ENCODE measurements at regions not wholly inside any gene's neighbourhood (a gene's known extent, or its start where the extent isn't known, plus 50 kb on each side); places are given as distances from the start of the nearest gene placed in this dataset.

GRCh38 chr2:180735799-180736198 is 244.6 kb upstream of the UBE2E3 start:
- no peak for DNase-seq (ENCODE audit: low spot score)

DNA sequence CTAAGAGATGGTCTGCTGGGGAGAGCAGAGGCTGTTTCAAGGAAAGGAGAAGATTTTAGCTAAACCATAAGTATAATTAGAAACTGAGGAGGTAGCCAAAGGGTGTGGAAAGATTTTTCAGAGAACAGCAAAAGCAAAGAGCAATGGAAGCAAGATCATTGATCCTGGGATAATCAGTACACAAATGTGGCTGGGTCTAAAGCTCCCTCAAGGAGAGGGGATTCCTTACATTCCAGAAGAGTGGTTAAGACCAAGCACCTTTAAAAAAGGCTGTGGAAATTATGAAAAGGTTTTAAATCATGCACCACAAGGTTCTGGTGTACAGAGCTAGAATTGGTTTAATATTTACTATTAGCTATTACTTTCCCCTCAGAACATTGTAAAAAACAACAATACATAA is 246.0 kb upstream of the UBE2E3 start:
- no peak for DNase-seq (ENCODE audit: low spot score)

GRCh38 chr2:180733330-180733729 is 247.1 kb upstream of the UBE2E3 start:
- DNase-seq (ENCODE audit: low spot score), result no peak

- DNase-seq (ENCODE audit: low spot score), result no peak
Measured at GRCh38 chr2:180732337-180732736, 248.1 kb upstream of the UBE2E3 start.

DNA sequence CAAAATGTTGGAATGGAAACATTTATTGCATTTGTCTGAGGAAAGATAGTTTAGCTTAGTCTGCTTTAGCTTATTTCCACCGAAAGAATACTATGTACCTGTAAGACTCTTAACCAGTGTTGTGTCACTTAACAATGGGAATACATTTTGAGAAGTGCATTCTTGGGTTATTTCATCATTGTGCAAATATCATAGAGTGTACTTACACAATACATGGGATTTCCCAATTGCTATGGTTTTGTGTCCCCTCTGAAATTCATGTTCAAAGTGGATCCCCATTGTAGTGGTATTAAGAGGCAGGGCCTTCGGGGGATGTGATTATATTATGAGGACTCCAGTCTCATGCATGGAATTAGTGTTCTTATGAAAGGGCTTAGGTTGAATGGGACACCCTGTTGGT is 249.4 kb upstream of the UBE2E3 start:
- DNase-seq (ENCODE audit: low spot score), result no peak

GRCh38 chr2:180728928-180729559 is 251.4 kb upstream of the UBE2E3 start:
- peak; percentile 12 for DNase-seq (ENCODE audit: low spot score)

- DNase-seq (ENCODE audit: low spot score), result no peak
Measured at GRCh38 chr2:180723712-180724111, 256.7 kb upstream of the UBE2E3 start.

DNA sequence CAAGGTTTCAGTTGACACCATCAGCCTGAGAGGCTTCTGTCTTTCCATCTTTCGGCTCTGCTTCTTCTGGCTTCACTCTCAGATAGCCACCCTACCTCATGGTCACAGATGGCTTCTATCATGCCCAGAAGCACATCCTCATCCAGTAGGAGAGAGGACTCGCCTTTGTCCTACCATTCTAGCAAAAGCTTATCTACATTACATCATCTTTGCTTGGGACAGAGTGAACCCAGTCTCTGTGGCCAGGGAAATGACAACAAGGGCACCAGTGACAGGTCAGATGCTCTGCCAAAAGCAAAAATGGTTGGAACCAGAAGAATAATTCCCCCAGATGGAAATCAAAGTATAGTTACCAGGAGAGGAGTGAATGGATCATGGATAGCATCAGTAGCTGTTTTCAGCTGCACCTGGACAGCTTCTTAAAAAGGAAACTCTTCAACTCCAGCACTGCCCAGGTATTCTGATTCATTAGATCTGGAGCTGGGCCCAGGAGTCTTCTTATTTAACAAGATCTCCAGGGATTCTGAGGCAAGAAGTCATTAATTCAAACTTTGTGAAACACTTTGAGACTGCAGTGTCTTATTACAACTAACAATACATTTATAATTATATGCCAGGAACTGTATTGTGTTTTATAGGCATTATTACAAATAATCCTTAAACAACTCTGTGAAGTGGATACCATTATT is 257.7 kb upstream of the UBE2E3 start:
- DNase-seq (ENCODE audit: low spot score), result no peak

DNA sequence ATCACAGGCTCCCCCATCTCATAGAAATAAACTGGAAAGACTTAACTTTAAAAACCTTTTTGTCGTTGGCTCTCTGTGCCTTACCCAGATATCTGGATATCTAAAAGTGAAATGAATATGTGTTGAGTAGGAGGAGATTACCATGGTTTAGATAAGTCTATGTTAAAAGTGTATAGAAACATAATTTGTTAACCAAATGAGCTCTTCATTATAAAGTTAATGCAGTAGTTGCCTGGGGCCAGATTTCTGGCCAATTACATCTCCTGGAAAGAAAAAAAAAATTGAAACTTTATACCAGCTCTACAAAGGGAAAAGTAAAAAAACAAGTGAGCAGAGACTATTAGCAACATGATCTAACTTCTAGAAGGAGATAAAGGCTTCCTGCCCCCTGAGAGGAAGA is 259.6 kb upstream of the UBE2E3 start:
- no peak for DNase-seq (ENCODE audit: low spot score)

DNA sequence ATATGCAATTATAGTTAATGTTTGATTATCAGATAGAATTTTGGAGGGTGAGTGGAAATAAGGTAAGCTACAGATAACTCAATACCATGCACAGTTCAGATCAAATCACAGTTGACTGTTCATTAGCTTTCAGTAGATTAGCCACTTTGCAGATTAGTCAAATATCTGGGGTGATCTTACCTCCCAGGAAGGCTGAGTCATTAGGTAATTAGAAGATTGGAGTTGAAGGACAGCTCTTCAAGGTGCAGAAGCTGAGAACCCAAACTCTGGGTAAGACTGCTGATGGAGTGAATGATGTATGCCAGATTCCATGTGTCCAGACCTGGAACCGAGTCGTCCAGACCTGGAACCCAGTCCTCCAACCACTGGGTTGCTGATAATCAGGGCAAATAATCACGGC is 262.8 kb upstream of the UBE2E3 start:
- no peak for DNase-seq (ENCODE audit: low spot score)

DNA sequence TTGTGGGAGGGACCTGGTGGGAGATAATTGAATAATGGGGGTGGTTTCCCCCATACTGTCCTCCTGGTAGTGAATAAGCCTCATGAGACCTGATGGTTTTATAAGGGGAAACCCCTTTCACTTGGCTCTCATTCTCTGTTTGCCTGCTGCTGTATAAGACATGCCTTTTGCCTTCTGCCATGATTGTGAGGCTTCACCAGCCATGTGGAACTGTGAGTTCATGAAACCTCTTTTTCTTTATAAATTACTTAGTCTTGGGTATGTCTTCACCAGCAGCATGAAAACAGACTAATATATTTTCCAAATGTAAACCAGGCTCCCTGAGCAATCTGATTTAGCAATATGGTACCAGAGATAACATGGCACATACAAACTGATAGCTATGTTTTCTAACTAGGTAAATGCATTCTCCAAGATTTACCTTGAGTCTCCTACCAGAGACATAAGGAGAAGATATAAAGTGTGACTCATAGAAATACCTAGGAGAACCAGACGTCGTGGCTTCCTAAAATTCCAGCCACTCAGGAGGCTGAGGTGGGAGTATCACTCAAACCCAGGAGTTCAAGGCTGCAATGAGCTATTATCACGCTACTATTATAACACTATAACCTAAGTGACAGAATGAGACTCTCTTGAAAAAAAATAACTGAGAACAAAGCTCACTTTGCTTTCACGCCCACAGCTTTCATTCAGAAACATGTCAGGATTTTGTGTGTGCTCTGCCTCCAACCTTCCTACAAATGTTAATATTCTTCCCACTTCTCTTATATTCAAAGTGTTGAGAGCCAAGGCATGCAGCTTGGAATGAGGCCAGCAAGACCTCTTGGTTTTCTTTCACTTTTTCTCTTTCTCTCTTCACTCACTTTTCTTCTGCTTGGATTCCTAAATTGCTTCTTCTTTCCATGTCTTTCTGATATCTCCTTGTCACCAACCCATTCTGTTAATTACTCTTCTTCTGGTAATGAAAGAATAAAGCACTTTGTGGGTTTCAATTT is 263.9 kb upstream of the UBE2E3 start:
- no peak for DNase-seq (ENCODE audit: low spot score)

DNA sequence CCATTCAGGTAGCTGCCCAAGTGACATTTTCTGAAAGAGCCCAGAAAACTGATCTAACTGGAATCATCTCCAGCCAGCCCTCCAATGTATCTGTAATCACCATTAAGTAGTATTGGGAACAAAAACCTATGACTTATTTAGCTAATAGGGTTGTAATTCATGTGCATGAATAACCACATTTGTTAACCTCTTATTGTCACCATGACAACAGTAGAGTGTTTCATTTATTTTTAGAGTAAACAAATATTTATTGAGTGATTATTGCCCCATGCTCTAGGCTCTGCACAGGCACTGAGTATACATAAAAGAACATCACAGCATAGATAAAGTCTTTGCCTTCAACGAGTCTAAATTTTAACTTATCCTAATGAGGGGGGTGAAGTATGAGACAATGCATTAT is 265.4 kb upstream of the UBE2E3 start:
- DNase-seq (ENCODE audit: low spot score), result no peak

DNA sequence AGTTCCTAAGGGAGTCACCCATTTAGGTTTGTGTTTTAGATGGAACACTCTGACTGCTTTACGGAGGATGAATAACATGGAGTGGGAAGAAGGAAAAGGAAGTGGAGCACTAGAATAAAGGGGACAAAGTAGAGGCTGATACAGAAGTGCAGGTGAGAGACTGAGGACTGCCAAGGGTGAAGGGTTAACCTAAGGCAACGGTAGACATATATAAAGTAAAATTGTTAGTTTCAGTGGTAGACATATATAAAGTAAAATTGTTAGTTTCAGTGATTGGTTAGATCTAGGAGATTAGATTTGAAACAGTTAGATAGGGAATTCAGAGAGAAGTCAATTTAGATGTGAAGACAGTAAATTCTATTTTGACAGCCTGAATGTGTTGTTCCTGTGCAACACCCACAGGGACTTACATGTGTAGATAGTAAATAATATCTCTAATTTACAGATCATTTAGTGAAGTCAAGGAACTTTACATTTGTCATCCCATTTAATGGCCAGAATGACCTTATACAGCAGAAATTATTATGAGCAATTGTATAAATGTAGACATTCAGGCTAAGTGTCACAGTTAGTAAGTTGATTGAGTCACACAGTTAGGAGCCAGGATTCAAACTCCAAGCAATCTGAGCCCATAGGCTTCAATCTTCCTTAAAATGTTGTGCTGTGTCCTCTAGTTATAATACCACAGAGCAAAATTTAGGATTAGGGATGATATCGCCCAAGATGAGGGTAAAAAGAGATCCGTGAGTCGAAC is 270.8 kb upstream of the UBE2E3 start:
- no peak for DNase-seq (ENCODE audit: low spot score)

GRCh38 chr2:180707884-180708205 is 272.6 kb upstream of the UBE2E3 start:
- DNase-seq (ENCODE audit: low spot score), result peak; percentile 17

- no peak for DNase-seq (ENCODE audit: low spot score)
Measured at GRCh38 chr2:180707175-180707883, 273.1 kb upstream of the UBE2E3 start.

GRCh38 chr2:180706694-180707093 is 273.7 kb upstream of the UBE2E3 start:
- no peak for DNase-seq (ENCODE audit: low spot score)

DNA sequence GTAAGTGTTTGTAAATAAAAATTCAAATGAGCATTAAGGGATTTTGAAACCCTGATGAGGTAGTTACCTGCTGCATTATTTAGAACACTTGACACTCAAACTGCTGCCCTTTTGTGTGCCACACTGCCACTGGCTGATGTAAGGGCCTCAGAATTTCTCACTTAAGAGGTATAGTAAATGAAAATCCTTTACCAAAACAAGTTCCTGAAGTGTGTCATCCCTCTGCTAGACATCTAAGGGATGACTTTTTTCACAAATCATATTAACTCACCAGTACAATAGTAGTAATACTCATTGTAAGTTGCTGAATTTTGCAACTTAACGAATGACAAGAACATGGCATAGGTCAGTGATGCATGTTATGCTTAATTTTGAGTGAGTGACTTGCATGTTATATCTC is 274.9 kb upstream of the UBE2E3 start:
- no peak for DNase-seq (ENCODE audit: low spot score)

DNA sequence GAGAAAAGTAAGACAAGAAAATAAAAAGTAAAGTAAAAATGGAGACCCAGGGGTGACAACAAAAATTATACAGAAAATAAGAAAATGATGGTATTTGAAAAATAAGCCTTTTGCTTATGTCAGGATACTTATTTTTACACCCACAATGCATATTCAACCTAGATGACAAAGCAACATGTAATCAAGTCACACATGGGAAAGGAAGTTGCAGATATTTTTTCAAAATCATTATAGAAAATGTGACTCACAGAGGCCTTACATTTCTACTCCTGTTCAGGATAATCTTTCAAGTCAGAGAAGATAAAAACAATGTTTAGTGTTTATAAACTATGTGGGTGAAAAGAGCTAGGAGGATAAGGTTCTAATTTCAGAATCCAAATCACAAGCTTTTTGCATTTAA is 275.3 kb upstream of the UBE2E3 start:
- no peak for DNase-seq (ENCODE audit: low spot score)

- no peak for DNase-seq (ENCODE audit: low spot score)
Measured at GRCh38 chr2:180699657-180700361, 280.6 kb upstream of the UBE2E3 start.

- no peak for DNase-seq (ENCODE audit: low spot score)
Measured at GRCh38 chr2:180698668-180699067, 281.7 kb upstream of the UBE2E3 start.
